Sigmoid colon (tissue), 6 donors: ENCODE measurements at regions not wholly inside any gene's neighbourhood (a gene's known extent, or its start where the extent isn't known, plus 50 kb on each side); places are given as distances from the start of the nearest gene placed in this dataset.

Experiments used
- DNase-seq: peaks from one replicate; pipeline ENCODE4 v3.0.0-alpha.2; 2019
- H3K27ac ChIP-seq, 4 donors: fragments of 200-600 bp; sonication (generic); one replicate each; pipeline ENCODE4 v1.5.1; 2016 to 2019; ENCODE audit warnings: mild to moderate bottlenecking in 1 of 4
- H3K27me3 ChIP-seq, 3 donors: fragments of 200-600 bp; sonication (generic); one replicate each; pipeline ENCODE4 v1.5.1; 2019; ENCODE audit warnings: mild to moderate bottlenecking in 1 of 3
- H3K36me3 ChIP-seq, 4 donors: fragments of 200-600 bp; sonication (generic); one replicate each; pipeline ENCODE4 v1.5.1; 2016 to 2019
- H3K4me1 ChIP-seq, 4 donors: fragments of 200-600 bp; sonication (generic); one replicate each; pipeline ENCODE4 v1.5.1; 2017 to 2019
- H3K4me3 ChIP-seq, 4 donors: fragments of 200-600 bp; sonication (generic); one replicate each; pipeline ENCODE4 v1.5.1; 2017 to 2019; ENCODE audit warnings: mild to moderate bottlenecking in 2 of 4, moderate library complexity in 1 of 4
- H3K9me3 ChIP-seq, 4 donors: fragments of 200-600 bp in 3 of 4; sonication (generic) in 3 of 4; one replicate each; pipeline versions ENCODE4 v1.5.1 to v1.6.1; 2013 to 2019
- CTCF ChIP-seq, 4 experiments: fragments of 450-650 bp in 3 of 4; fragments of 200-600 bp in 1 of 4; IDR thresholded peaks; one replicate each; pipeline ENCODE4 v1.5.1; 2016 to 2019; ENCODE audit warnings: antibody characterized with exemption in 4 of 4, mild to moderate bottlenecking in 3 of 4, moderate library complexity in 2 of 4
- EP300 ChIP-seq, 4 donors: sonication (generic); formaldehyde crosslinking; IDR thresholded peaks; one replicate each; pipeline ENCODE4 v1.6.1; 2017; ENCODE audit warnings: antibody characterized with exemption in 4 of 4
- POLR2A ChIP-seq, 2 donors: fragments of 450-650 bp; IDR thresholded peaks; one replicate each; pipeline ENCODE4 v1.6.1; 2016; ENCODE audit warnings: antibody characterized with exemption in 2 of 2, mild to moderate bottlenecking in 2 of 2, moderate library complexity in 2 of 2
- POLR2AphosphoS5 ChIP-seq, 4 donors: sonication (generic); formaldehyde crosslinking; IDR thresholded peaks; one replicate each; pipeline ENCODE4 v1.6.1; 2017; ENCODE audit warnings: antibody characterized with exemption in 4 of 4
- WGBS, 2 donors: extraction: QIAGEN DNeasy Blood & Tissue Kit; methylation state at CpG; one replicate each; pipeline ENCODE4 v1.1.7; 2013; 5-methylcytosine and 5-hydroxymethylcytosine counted together
- intact Hi-C: fragments of 100-400 bp; cut with DNase I; formaldehyde crosslinking; loops from one replicate; pipeline ENCODE4 v1.15.1; 2023
- donor health status: healthy with polysubstance abuse.
- donor health status: healthy.

- WGBS, 2 donors: 84 to 85% methylated on average over 7 of the region's 7 CpGs
- Histone ChIP-seq H3K27me3 (no peaks in the 10 kb centered on the region), H3K9me3 (no peaks in the 10 kb centered on the region), H3K27ac (no peak overlapping the region), H3K36me3 (no peaks in the 10 kb centered on the region), H3K4me1 (no peaks in the 10 kb centered on the region), H3K4me3 (no peak overlapping the region)
- intact Hi-C loops: no loop called here
- TF ChIP-seq CTCF (IDR thresholded peaks at IDR 0.05) (no peak), EP300 (IDR thresholded peaks at IDR 0.05) (no peak), POLR2A (IDR thresholded peaks at IDR 0.05) (no peak), POLR2AphosphoS5 (IDR thresholded peaks at IDR 0.05) (no peak)
- no peak for DNase-seq
Measured at GRCh38 chr7:20053334-20054104, 163.7 kb downstream of the MACC1 start.

GRCh38 chr7:20050241-20050966, 166.8 kb downstream of the MACC1 start:
- TF ChIP-seq POLR2A (IDR thresholded peaks at IDR 0.05): no peak
- no peak for TF ChIP-seq POLR2AphosphoS5 (IDR thresholded peaks at IDR 0.05)
- TF ChIP-seq CTCF (IDR thresholded peaks at IDR 0.05): no peak
- no peak for TF ChIP-seq EP300 (IDR thresholded peaks at IDR 0.05)
- H3K27ac ChIP-seq: no peak overlapping the region
- no peak overlapping the region for H3K4me3 ChIP-seq
- H3K36me3 ChIP-seq: no peaks in the 10 kb centered on the region
- no peaks in the 10 kb centered on the region for H3K4me1 ChIP-seq
- no peaks in the 10 kb centered on the region for H3K9me3 ChIP-seq
- intact Hi-C loops: no loop called here
- no peaks in the 10 kb centered on the region for H3K27me3 ChIP-seq
- DNase-seq: no peak

GRCh38 chr7:20038676-20039075, 178.5 kb downstream of the MACC1 start:
- intact Hi-C loops: no loop called here
- Histone ChIP-seq H3K36me3 (no peaks in the 10 kb centered on the region), H3K9me3 (no peaks in the 10 kb centered on the region)

GRCh38 chr7:20035279-20035875, 181.8 kb downstream of the MACC1 start:
- no peaks in the 10 kb centered on the region for H3K36me3 ChIP-seq
- intact Hi-C loops: no loop called here
- DNase-seq: no peak
- no peak overlapping the region for H3K4me3 ChIP-seq
- peaks cover 0 to 42% (median 18%) of the 10 kb centered on the region in 4 donors for H3K4me1 ChIP-seq
- no peaks in the 10 kb centered on the region for H3K9me3 ChIP-seq
- H3K27me3 ChIP-seq: no peaks in the 10 kb centered on the region
- 83 to 93% methylated on average over 5 of the region's 5 CpGs for WGBS, 2 donors
- H3K27ac ChIP-seq: no peak overlapping the region
- no peak for TF ChIP-seq POLR2A (IDR thresholded peaks at IDR 0.05)
- no peak for TF ChIP-seq POLR2AphosphoS5 (IDR thresholded peaks at IDR 0.05)
- no peak for TF ChIP-seq EP300 (IDR thresholded peaks at IDR 0.05)
- no peak for TF ChIP-seq CTCF (IDR thresholded peaks at IDR 0.05)

More at GRCh38 chr7:20038676-20039075, 178.5 kb downstream of the MACC1 start:
- H3K27ac ChIP-seq: no peak overlapping the region
- WGBS, 2 donors: 89% methylated on average over 2 of the region's 2 CpGs
- peaks cover 0 to 9% (median 4%) of the 10 kb centered on the region in 4 donors for H3K4me1 ChIP-seq
- no peak for TF ChIP-seq POLR2AphosphoS5 (IDR thresholded peaks at IDR 0.05)
- no peak for TF ChIP-seq POLR2A (IDR thresholded peaks at IDR 0.05)
- no peak for TF ChIP-seq EP300 (IDR thresholded peaks at IDR 0.05)
- no peak for TF ChIP-seq CTCF (IDR thresholded peaks at IDR 0.05)
- H3K4me3 ChIP-seq: no peak overlapping the region
- DNase-seq: no peak
- H3K27me3 ChIP-seq: no peaks in the 10 kb centered on the region
